ENCODE measurements at regions not wholly inside any gene's neighbourhood (a gene's known extent, or its start where the extent isn't known, plus 50 kb on each side); places are given as distances from the start of the nearest gene placed in this dataset.

- TF ChIP-seq CTCF (IDR thresholded peaks at IDR 0.05; ENCODE audit: poor library complexity, severe bottlenecking): no peak
- no peak for TF ChIP-seq EP300 (conservative IDR thresholded peaks at IDR 0.05; ENCODE audit: poor library complexity, severe bottlenecking)
- no peak for TF ChIP-seq SMC3 (conservative IDR thresholded peaks at IDR 0.05; ENCODE audit: poor library complexity)
- TF ChIP-seq REST (IDR thresholded peaks at IDR 0.05; ENCODE audit: borderline replicate concordance): no peak
These were observed 514.5 kb downstream of the NPHP4 start for GRCh38 chr1:5477716-5478115.
